ENCODE measurements at regions not wholly inside any gene's neighbourhood (a gene's known extent, or its start where the extent isn't known, plus 50 kb on each side); places are given as distances from the start of the nearest gene placed in this dataset.

- TF ChIP-seq POLR2A (IDR thresholded peaks at IDR 0.05; ENCODE audit: low read depth, low read length) (no peak), POU2F2 (IDR thresholded peaks at IDR 0.05; ENCODE audit: low read depth, low read length) (no peak), POLR2AphosphoS5 (IDR thresholded peaks at IDR 0.05; ENCODE audit: low read depth, low read length) (no peak), TAF1 (IDR thresholded peaks at IDR 0.05; ENCODE audit: low read depth, low read length) (no peak), SPI1 (IDR thresholded peaks at IDR 0.05; ENCODE audit: low read depth, low read length) (no peak), PAX5 (IDR thresholded peaks at IDR 0.05; ENCODE audit: insufficient read depth, low read length, severe bottlenecking) (no peak)
Observed at GRCh38 chr2:236856848-236857235, 228.8 kb upstream of the COPS8 start.
